Kidney (tissue), 13 donors: ENCODE measurements at regions not wholly inside any gene's neighbourhood (a gene's known extent, or its start where the extent isn't known, plus 50 kb on each side); places are given as distances from the start of the nearest gene placed in this dataset.

ENCODE experiments used
- DNase-seq, 5 donors: peaks; one replicate each; pipeline ENCODE4 v3.0.0-alpha.2; 2013 to 2020
- FAIRE-seq: peaks from 2 replicates; lab custom pipeline; 2012; peaks lifted over from hg19 to GRCh38; lab: Jason Lieb, UNC
- H3K27ac ChIP-seq, 2 donors: one replicate each; pipeline ENCODE4 v1.7.0; 2013; ENCODE audit warnings: low read depth in 2 of 2, low read length in 2 of 2, inconsistent platforms in 1 of 2
- H3K27me3 ChIP-seq: one replicate; pipeline ENCODE4 v1.7.1; 2013; ENCODE audit warnings: low read length, inconsistent platforms; ENCODE audit not compliant: control insufficient read depth, insufficient read depth
- H3K36me3 ChIP-seq, 3 donors: one replicate each; pipeline versions ENCODE4 v1.7.0 to v1.7.1; 2013; ENCODE audit warnings: low read length in 3 of 3, control low read depth in 1 of 3, inconsistent platforms in 1 of 3; ENCODE audit not compliant: insufficient read depth in 3 of 3, control insufficient read depth in 2 of 3
- H3K4me1 ChIP-seq, 3 donors: one replicate each; pipeline versions ENCODE4 v1.7.0 to v1.7.1; 2013; ENCODE audit warnings: low read length in 3 of 3, inconsistent platforms in 1 of 3, low read depth in 1 of 3; ENCODE audit not compliant: control insufficient read depth in 2 of 3, insufficient read depth in 2 of 3
- H3K4me3 ChIP-seq, 3 donors: one replicate each; pipeline versions ENCODE4 v1.7.0 to v1.8.1; 2013; ENCODE audit warnings: low read length in 3 of 3, control low read depth in 1 of 3, inconsistent platforms in 1 of 3
- H3K9ac ChIP-seq, 3 donors: one replicate each; pipeline versions ENCODE4 v1.7.0 to v1.7.1; 2013; ENCODE audit warnings: low read length in 3 of 3, control low read depth in 1 of 3, inconsistent platforms in 1 of 3
- H3K9me3 ChIP-seq, 3 donors: one replicate each; pipeline versions ENCODE4 v1.7.0 to v1.7.1; 2013; ENCODE audit warnings: low read length in 3 of 3, control low read depth in 1 of 3, inconsistent platforms in 1 of 3; ENCODE audit not compliant: control insufficient read depth in 2 of 3, insufficient read depth in 1 of 3
- CTCF ChIP-seq: IDR thresholded peaks from 3 replicates; pipeline ENCODE4 v1.5.1; 2012; ENCODE audit warnings: mild to moderate bottlenecking, moderate library complexity, borderline replicate concordance; ENCODE audit not compliant: insufficient read depth; ENCODE audit errors: extremely low read depth
- intact Hi-C: fragments of 100-400 bp; cut with DNase I; formaldehyde crosslinking; loops from one replicate; pipeline ENCODE4 v1.11.1; 2022
- donor health status: control.
- donor health status: control.
- donor health status: control.
- donor health status: control.
- donor health status: control.
- donor health status: DM: yes; HTN: yes; CAD: no.
- donor health status: Normal renal cell carcinoma (clear cell type).

DNA sequence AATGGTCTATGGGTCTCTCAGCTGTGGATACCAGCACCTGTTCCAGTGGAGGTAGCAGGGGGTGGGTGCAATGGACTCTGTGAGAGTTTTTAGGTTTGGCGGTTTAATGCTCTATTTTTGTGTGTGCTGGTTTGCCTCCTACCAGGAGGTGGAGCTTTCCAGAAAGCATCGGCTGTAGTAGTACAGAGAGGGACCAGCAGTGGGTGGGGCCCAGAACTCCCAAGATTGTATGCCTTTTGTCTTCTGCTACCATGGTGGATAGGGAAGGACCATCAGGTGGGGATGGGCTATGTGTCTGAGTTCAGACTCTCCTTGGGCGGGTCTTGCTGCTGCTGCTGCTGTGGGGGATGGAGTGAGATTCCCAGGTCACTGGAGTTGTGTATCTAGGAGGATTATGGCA lies 557.2 kb upstream of the GRID2 start:
- intact Hi-C loops, result no loop called here

DNA sequence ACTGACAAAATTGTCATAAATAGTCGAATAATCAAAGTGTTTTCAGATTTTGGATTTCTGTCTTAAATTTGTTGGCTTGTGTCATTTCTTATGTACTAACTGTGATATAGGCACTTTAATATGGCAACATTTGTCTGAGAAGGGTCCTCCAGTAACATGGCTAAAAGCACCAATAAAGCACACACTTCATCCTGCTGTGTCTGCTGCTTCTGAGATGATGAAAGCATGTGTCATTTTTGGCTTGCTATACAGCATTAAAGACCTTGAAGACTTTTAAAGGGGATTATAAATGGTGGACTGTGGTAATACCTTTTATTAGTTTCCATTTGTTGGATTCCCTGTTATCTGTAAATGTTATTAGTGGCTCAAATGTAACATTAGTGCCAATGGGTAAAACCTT lies 551.8 kb upstream of the GRID2 start:
- no peak for TF ChIP-seq CTCF
- DNase-seq (no peak), FAIRE-seq (no peak)
- Histone ChIP-seq H3K9me3 (no peaks in the 10 kb centered on the region), H3K4me3 (no peak overlapping the region), H3K36me3 (no peaks in the 10 kb centered on the region), H3K9ac (no peak overlapping the region), H3K4me1 (no peaks in the 10 kb centered on the region), H3K27me3 (no peaks in the 10 kb centered on the region), H3K27ac (no peak overlapping the region)
- intact Hi-C loops, result no loop called here

More for the DNA sequence above, 557.2 kb upstream of the GRID2 start:
- FAIRE-seq (no peak), DNase-seq (no peak)
- H3K27me3 ChIP-seq, result no peaks in the 10 kb centered on the region
- TF ChIP-seq CTCF, result no peak
- H3K4me1 ChIP-seq, result no peaks in the 10 kb centered on the region
- H3K36me3 ChIP-seq, result no peaks in the 10 kb centered on the region
- H3K9me3 ChIP-seq, result no peaks in the 10 kb centered on the region
- no peak overlapping the region for H3K4me3 ChIP-seq
- no peak overlapping the region for H3K27ac ChIP-seq
- H3K9ac ChIP-seq, result no peak overlapping the region

DNA sequence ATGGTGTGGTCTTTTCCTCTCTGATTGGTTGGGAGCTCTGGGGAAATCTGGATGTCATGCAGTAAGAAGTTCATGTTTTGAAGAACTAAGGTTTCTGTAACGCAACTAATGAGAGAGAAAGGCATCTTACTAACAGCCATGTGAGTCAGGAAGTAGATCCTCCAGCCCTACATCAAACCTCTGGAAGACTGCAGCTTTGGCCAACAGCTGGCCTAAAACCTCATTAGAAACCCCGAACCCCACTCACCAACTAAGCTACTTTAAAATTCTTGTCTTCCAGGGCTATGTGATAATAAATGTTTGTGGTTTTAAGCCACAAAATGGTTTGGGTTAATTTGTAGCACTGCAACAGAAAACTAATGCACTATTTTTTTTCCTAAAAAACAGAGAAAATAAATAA lies 549.0 kb upstream of the GRID2 start:
- FAIRE-seq, result no peak
- no peak for TF ChIP-seq CTCF
- H3K4me3 ChIP-seq, result no peak overlapping the region

DNA sequence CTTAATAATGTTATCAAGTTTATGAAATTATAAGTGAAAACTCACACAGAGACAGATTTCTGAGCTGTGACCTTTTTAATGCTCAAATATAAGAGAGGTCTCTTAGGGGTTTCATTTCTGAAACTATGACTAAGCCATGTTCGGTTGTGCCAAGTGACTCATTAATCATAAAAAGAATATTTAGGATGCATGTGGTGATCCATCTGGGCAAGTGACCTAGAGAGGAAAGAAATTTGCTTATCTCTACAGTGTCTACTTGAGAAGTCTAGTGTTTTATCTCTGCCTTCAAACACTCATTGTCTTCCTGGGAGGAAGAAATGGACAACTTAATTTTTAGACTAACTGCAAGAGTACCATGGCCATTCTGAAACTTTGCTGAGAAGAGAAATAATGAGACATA lies 545.3 kb upstream of the GRID2 start:
- no peaks in the 10 kb centered on the region for H3K36me3 ChIP-seq
- H3K27me3 ChIP-seq, result no peaks in the 10 kb centered on the region
- H3K9ac ChIP-seq, result no peak overlapping the region
- peak in 1 of 5 donors; percentile 6 for DNase-seq
- H3K4me3 ChIP-seq, result no peak overlapping the region
- H3K27ac ChIP-seq, result no peak overlapping the region
- intact Hi-C loops, result no loop called here
- no peak for FAIRE-seq
- no peaks in the 10 kb centered on the region for H3K4me1 ChIP-seq
- no peak for TF ChIP-seq CTCF
- no peaks in the 10 kb centered on the region for H3K9me3 ChIP-seq

More for the DNA sequence above, 549.0 kb upstream of the GRID2 start:
- intact Hi-C loops, result no loop called here
- Histone ChIP-seq H3K9ac (no peak overlapping the region), H3K36me3 (no peaks in the 10 kb centered on the region), H3K4me1 (no peaks in the 10 kb centered on the region), H3K27ac (no peak overlapping the region), H3K27me3 (no peaks in the 10 kb centered on the region), H3K9me3 (no peaks in the 10 kb centered on the region)
- DNase-seq, result no peak
